ENCODE measurements at regions not wholly inside any gene's neighbourhood (a gene's known extent, or its start where the extent isn't known, plus 50 kb on each side); places are given as distances from the start of the nearest gene placed in this dataset.
"Not testable (repeated sequence)": the region's sequence is repeated elsewhere in the genome, so short reads cannot be mapped to it uniquely, and the experiment has no call there.

DNA sequence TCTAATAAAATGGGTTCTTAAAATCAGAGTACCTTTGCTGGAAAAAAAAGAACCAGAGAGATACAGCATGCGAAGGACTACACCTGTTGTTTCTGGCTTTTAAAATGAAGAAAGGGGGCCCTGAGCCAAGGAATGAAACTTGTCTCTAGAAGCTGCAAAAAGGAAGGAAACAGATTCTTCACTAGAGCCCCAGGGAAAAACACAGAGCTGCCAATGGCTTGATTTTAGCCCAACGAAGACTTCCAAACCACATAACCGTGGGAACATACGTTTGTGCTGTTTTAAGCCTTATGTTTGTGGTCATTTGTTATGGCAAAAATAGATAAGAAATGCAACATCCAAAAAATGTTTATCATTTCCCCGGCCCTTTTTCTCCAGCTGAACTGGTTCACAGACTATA, 780.0 kb downstream of the SORCS1 start:
- no peak for ATAC-seq

DNA sequence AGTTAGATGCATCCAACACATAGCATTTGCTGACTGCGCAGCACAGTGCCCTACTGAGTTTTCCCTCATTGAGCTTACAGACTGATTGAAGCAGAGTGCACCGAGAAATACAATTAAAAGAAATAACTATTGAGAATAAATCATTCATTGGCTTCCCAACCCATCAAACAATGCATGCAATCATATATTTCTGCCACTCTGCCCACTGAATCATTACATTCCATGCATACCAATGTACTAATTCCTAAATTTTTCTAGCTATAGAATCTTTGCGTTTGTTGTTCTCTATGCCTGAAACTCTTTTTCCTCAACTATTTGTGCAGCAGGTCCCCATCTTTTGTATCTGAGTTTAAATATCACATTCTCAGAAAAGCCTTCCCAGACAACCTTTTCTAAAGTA, 783.8 kb downstream of the SORCS1 start:
- ATAC-seq = no peak

More for the DNA sequence above, 780.0 kb downstream of the SORCS1 start:
- no peak for DNase-seq

DNA sequence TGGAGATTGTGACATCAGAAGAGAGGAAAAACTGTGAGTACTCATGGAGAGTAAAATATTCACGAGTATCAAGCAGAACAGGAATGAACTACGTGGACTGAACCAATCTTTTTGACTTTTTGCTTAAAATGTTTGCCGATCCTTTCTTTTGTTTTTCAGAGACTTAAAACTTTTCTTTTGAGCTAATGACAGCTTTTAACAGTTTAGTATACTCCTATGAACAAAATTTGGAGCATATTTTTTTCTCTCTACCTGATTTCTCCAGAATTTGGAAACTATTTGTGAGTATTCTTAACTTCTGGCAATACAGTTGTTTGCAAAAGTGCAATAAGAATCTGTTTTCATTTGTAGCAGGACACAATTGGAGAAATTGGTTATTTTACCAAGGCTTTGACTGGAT, 786.3 kb downstream of the SORCS1 start:
- no peak for DNase-seq
- no peak for ATAC-seq

More for the DNA sequence above, 783.8 kb downstream of the SORCS1 start:
- DNase-seq = no peak

DNA sequence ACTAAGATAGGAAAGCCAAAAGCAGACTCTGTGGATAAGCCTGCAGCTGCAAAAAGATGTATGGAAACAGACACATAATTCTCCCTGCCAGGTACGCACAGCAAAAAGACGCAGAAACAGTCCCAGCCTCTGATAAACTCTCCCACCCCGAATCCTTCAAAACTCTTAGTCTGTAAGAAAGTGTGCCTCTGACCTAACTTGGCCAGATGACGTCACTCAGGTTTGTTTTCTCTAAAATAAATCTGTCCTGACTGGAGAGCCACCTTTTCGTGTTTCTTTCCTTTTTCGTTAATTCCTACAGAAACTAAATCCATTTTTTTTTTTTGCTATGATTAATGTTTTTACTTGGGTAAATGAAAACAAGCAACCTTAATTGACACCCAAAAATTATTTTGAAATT, 793.8 kb downstream of the SORCS1 start:
- ATAC-seq = no peak

DNA sequence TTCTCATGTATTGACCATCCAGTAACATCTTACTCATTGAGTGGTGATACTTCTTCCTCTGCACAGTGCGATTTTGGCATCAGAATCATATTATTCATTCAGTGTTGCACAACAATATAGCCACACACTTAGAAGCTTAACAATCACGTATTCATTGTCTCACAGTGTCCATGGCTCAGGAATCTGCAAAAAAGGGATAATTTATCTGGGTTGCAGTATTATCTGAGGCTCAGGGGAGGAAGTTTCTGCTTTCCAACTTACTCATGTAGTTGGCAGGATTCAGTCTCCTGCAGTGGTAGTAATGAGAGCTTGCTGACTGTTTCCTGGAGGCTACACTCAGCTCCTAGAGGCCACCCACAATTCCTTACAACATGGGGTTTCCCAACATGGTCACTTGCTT, 803.6 kb downstream of the SORCS1 start:
- DNase-seq (no peak), ATAC-seq (no peak)

More for the DNA sequence above, 793.8 kb downstream of the SORCS1 start:
- DNase-seq = no peak

DNA sequence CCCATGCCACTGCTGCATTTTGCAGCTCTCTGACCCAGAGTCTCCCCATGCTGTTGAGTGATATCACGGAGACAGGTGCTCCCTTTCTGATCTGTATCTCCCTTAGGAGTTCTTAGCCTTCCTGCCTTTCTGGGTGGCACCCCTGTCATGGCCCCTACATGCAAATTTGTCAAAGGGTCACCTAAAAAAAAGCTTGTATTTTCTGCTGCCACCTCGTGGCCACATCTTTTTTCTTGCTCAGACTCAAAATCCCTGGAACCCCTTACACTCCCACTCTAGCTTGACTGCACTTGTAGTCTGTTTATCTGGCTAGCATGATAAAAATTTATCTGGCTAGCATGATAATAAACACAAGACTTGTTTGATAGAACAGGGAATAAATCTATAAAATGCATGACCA, 809.1 kb downstream of the SORCS1 start:
- DNase-seq (no peak), ATAC-seq (no peak)

DNA sequence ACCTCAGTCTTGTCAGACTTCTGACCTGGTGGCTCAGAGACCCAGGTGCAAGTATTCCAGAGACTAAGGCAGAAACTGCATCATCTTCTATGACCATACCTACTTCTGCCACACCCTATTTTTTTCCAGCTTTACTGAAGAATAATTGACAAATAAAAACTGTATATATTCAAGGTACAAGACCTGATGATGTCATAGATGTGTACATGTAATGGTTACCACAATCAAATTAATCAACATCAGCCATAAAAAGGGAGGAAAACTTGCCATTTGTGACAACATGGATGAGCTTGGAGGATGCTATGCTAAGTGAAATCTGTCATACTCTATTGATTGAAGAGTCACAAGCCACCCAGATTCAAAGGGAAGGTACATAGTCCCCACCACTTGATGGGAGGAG, 815.6 kb downstream of the SORCS1 start:
- DNase-seq (no peak), ATAC-seq (no peak)

DNA sequence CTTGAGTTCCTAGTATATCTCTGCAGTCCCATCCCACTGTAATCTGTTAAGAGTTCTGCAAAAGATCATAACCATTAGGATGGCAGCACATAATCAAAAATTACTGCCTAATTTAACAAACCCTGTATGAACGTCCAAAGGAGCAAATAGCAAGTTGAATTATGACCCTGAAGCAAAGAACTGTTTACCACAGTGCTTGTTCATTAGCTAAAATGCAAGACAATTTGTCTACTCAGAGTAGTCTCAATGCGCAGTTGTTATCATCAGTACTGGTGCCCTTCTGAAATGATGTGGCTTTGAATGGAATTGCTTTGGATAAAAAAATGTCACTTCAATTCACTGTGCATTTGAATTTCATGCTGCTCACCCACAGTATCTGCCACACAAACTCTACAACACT, 817.0 kb downstream of the SORCS1 start:
- DNase-seq (no peak), ATAC-seq (no peak)

DNA sequence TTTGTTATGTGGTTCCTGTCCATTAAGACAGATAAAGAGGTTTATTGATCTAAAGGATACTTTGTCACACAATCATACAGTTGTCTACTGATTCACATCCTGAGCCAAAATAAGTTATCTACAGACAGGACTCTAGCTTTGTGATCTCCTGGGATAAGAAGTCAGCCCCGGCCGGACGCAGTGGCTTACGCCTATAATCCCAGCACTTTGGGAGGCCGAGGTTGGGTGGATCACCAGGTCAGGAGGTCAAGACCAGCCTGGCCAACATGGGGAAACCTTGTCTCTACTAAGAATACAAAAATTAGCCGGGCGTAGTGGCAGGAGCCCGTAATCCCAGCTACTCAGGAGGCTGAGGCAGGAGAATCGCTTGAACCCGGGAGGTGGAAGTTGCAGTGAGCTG, 821.0 kb downstream of the SORCS1 start:
- ATAC-seq, DNase-seq: not testable (repeated sequence)

DNA sequence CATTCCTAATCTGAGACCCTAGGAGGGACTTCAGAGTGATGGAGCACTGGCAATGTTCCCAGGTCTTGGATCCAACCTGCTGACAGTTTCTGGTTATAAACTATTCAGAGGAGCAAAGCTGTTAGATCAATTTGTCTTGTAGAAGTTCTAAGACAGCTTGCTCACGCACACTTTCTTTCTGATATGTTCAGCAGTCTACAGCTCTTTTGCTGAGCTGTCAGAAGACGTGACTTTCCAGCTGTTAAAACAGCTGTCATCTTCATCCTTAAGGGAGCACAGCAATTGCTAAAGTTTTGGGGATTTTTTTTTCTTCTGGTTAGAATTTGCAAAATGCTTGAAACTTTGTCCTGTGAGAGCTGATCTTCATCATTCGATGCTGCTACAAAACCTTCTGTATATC, 823.1 kb downstream of the SORCS1 start:
- DNase-seq (no peak), ATAC-seq (no peak)

DNA sequence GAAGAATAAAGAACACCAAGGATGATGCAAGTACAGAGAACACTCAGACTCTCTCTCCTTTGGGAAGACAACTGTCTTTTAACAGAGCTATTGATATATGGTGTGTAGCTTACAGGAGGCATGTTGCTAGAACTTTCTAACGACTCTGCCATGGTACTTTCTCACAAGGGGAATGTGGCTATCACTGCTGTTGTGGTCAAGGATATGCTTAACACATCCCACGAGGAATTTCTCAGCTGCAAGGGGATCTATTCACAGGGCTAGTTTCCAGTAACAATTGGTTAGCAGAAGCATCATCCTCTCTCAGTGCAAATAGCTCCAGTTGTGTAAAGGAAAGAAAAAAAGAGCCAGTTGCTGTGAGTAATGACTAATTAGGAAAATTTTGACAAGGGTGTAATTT, 826.0 kb downstream of the SORCS1 start:
- no peak for DNase-seq
- no peak for ATAC-seq

DNA sequence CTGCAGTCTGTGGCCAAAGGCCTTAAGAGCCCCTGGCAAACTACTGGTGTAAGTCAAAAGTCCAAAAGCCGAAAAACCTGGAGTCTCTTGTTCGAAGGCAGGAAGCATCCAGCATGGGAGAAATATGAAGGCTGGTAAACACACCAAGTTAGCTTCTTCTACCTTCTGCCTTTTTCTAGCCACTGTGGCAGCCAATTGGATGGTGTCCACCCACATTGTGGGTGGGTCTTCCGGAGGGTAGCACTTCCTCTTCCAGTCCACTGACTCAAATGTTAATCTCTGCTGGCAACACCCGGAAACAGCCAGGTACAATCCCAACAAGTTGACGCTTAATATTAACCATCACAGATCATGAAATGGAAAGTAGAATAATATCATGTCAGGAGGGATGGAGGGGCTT, 827.6 kb downstream of the SORCS1 start:
- DNase-seq (no peak), ATAC-seq (no peak)

DNA sequence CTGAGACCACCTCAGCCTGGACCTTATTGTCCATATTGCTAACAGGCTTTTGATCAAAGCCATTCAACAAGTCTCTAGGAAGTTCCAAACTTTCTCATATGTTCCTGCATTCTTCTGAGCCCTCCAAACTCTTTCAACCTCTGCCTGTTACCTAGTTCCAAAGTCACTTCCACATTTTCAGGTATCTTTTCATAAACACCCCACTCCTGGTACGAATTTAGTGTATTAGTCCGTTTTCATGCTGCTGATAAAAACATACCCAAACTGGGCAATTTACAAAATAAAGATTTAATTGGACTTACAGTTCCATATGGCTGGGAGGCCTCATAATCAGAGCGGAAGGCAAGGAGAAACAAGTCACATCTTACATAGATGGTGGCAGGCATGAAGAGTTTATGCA, 836.8 kb downstream of the SORCS1 start:
- no peak for ATAC-seq
- no peak for DNase-seq

DNA sequence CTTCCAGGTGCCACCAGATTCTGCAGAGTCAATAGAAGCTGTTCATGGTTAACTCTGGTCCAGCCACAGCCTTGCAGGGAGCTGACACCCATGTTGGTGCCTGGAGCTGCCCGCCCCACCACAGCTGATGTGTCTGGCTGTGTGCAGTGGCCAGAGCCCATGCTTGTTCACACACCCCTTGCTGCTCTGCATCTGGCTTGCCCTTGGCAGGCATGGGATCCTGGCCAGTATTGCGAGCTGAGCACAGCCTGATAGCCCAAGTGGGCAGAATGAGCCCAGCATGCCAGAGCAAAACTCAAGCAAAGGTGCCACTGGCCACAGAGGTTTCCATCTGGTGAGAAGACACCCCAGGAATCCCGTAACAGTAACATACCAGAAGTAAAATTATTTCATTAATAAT, 843.6 kb downstream of the SORCS1 start:
- DNase-seq (no peak), ATAC-seq (no peak)

DNA sequence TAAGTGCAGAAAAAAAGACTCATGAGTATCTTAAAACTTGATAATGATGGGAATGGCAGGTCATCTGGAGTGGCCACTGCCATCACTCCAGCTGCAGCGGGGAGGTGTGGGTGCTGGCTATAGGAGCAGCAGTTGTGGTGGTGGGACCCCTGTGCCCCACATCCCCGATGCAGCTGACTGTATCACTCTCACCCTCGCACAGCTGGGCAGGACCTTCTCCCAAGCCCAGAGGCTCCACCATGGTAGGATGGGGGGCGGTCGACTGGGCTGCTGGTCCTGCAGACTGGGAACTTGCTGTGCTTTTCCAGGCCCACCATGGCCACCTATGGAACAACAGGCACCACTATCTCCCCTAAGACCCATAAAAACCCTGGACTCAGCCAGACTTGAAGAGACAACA, 844.4 kb downstream of the SORCS1 start:
- ATAC-seq = no peak
- DNase-seq = no peak

DNA sequence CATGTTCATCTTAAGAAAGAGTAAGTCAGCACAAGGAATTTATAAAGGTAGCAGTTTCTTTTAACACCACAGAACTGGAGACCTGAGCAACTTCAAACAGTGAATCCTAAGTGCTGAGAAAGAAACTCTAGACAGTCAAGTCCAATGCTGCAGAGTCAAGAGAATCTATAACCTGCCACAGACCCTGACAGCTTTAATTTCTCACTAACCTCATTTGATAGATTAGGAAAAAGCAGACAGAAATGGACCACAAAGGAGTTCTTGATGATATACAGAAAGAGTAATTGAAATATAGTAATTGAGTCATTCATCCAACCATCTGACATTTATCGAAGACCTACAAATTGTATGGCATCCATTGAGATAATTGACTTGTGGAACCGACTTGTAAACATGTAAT, 847.0 kb downstream of the SORCS1 start:
- DNase-seq (no peak), ATAC-seq (no peak)

DNA sequence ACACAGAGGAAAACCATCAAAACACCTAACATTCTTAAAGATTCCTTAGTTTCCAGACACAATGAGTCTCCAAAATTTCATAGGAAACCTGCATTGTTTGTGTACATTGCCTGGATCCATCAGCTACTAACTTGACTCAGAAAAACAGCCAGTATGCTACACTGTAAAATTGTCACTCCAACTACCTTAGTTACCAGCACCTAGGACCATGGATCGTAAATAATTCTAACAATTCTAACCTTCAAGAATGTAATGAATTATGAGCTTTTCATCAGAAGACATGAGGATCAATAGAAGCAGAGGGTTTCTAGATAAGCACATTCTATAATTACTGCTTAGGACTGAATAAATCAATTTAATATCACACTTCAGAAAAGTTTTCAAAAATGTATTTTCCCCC, 851.5 kb downstream of the SORCS1 start:
- ATAC-seq (no peak), DNase-seq (no peak)

DNA sequence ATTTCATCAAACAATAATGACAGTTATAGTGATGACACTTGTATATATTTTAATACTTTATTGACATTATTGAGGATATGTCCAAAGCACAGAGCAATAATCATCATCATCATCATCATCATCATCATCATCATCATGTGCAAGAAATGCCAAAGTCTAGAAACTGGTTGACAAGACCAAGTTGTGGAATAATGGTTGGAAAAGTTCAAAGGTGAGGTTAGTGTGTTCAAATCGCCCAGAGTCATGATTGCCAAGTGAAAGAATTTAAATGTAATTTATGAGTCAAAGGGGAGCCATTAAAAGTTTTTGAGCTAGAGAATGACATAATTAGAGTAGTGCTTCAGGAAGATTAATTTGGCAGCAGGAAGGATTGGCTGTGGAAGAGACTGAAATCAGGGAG, 852.4 kb downstream of the SORCS1 start:
- ATAC-seq = no peak
- DNase-seq = no peak

DNA sequence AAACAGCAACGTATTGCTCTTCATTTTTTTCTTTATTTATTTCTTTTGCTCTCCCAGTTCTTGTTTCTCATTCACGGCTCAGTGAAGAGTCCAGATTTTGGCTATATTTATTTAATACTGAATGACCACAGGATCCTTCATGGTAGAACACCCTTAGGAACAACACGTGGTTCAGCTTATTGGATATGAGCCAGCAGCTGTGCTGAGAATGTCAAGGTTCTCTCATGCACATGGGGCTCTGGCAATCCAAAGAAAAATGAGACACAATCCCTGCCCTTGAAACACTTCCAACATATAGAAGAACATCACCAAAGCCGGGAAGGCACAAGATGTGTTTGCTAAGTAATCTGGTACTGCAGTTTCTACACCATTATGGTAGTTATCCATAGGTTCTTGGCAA, 852.9 kb downstream of the SORCS1 start:
- DNase-seq = no peak
- no peak for ATAC-seq

DNA sequence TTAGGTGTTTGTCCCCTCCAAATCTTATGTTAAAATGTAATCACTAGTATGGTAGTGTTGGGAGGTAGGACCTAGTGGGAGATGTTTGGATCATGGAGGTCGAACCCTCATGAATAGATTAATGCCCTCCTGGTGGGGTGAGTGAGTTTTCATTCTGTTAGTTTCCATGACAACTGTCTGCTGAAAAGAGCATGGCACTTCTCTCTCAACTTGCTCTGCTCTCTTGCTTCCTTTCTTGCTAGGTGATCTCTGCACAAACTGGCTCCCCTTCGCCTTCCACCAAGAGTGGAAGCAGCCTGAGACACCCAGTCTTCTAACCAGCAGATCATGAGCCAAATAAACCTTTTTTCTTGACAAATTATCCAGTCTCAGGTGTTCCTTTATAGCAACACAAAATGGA, 853.9 kb downstream of the SORCS1 start:
- ATAC-seq (no peak), DNase-seq (no peak)

DNA sequence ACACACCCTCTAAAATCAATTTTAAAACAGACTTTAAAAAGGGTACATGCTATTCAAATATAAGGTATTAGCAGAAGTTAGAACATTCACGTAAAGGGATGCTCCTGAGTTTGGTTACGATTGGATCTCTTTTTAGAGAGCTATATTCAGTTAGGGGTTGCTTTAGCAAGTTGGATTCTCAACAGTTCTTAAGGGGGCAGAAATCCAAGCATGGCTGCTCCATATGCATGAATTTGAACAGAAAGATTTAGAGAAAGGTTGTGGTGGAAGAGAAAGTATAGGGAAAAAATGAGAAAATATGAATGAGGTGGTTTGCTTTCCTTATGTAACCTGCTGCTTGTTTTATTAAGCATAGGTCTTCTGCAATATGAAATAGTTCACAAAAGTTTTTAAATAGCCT, 855.1 kb downstream of the SORCS1 start:
- ATAC-seq (no peak), DNase-seq (no peak)

DNA sequence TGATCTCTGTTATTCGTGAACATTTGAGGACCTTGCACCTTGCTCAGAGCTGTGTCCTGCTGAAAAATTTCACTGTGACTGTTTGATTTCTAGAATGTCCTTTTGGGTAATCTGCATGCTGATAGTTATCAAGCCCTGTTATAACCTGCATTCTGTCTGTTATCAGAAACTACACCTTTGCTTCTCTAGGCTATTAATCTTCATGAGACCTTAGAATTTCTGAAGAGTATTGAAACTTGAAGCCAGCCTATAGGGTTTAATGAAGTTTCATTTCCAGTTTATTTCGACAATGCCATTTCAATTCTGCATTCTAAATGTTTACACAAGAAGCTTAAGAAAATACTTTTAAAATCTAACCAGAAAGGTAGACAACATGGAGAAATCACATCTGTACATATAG, 856.2 kb downstream of the SORCS1 start:
- ATAC-seq = no peak
- DNase-seq = no peak

DNA sequence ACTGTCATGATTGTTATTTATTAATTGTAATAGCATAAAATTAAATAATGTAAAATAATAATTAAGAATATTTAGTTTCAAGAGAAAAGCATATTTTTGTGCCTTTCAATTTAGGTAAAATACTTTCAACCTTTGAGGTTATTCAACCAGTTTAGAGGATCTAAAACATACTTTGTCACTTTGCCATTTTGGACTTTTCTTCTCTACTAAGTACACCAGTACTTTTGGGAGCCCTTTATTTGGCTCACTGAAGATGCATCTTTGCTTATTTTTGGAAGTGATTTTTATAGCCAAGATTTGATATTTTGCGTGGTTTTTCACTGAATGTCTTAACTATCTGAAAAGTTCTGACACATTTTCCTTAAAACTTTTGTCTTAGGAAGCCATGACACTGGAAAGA, 860.5 kb downstream of the SORCS1 start:
- DNase-seq = no peak
- no peak for ATAC-seq

DNA sequence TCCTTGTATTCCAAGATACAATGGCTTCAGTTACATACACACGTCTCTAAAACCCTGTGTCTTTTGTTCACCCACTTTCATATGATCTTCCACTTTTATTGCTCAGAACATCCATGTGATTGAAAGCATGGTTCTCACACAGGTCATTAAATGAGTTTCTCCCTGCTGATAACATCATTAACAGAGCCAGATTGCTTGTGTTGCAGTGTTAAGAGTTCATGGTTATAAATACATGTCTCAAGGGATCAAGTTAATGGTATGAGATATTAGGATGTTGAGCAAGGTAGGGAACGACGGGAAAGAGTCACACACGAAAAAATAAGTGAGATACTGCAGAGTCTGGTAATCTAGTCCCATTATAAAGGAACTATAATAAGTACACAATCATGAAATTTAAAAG, 861.5 kb downstream of the SORCS1 start:
- DNase-seq (no peak), ATAC-seq (no peak)

DNA sequence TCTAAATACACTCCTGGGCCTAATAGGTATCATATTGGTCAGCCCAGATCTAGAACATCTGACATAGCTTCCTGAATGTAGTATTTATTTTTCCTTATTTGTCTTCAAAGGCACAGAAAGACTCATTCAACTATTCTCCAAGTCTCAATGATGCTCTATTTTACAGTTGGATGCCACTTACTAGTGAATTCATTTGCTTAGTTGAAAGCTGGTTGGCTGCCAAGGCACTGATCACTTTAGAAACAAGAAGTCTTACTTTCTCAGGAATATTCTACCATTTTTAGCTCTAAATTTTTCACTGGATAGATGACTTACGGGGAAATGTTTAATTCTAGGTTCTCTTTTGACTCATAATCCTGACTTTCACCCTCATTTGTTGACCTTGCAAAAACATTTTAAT, 863.4 kb downstream of the SORCS1 start:
- DNase-seq (no peak), ATAC-seq (no peak)

All from stimulated activated naive CD8-positive, alpha-beta T cell treated with anti-CD3 and anti-CD28 coated beads, Interleukin-15, Interleukin-2, amounts not matched to agents 100 U/mL and 50 U/mL, for 24 hours (primary cell).